Left ventricle myocardium inferior (tissue), 1 donor: ENCODE measurements at regions not wholly inside any gene's neighbourhood (a gene's known extent, or its start where the extent isn't known, plus 50 kb on each side); places are given as distances from the start of the nearest gene placed in this dataset.

Experiments used
- DNase-seq: peaks from one replicate; pipeline ENCODE4 v3.0.0-alpha.2; 2020
- H3K27ac ChIP-seq: fragments of 200-600 bp; replicated peaks from 2 replicates; pipeline ENCODE4 v1.8.0; 2021
- H3K27me3 ChIP-seq: fragments of 200-600 bp; 2 replicates; pipeline ENCODE4 v1.8.0; 2021; ENCODE audit warnings: low read depth
- H3K36me3 ChIP-seq: fragments of 200-600 bp; 2 replicates; pipeline ENCODE4 v1.8.0; 2021
- H3K4me1 ChIP-seq: fragments of 200-600 bp; 2 replicates; pipeline ENCODE4 v1.8.0; 2021
- H3K4me3 ChIP-seq: fragments of 200-600 bp; 2 replicates; pipeline ENCODE4 v1.8.0; 2021; ENCODE audit warnings: mild to moderate bottlenecking, moderate library complexity
- H3K9me3 ChIP-seq: fragments of 200-600 bp; replicated peaks from 2 replicates; pipeline ENCODE4 v1.8.0; 2021
- intact Hi-C: fragments of 100-400 bp; cut with micrococcal nuclease; formaldehyde crosslinking; loops from one replicate; pipeline ENCODE4 v1.11.0; 2022
- TF ChIP-seq, protein P1 (sequence below): fragments of 200-600 bp; IDR thresholded peaks from 2 replicates; pipeline ENCODE4 v1.8.0; 2021; ENCODE audit warnings: antibody characterized with exemption, mild to moderate bottlenecking, borderline replicate concordance
- donor health status: DM: no; HTN: yes; CAD: no; lungs with severe emphysema.

DNA sequence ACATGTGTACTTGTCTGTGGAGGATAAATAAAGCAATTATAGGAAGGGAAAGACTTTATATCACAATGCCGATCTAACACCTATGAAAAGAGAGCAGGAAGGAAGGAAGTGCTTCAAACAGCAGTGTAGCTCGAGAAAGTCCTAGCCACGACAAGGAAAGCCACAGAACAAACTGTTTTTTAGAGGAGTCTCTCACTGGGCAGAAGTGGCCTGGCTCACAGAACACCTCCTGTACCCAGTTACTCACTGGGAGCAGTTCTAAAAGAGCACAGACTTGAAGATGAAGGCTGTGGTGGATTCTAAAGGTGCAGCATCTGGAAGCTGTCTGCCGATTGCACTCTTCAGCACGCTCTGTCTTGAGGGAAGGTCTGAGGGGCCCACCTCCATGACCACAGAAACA is 248.8 kb upstream of the ATP11B start:
- no peaks in the 10 kb centered on the region for H3K9me3 ChIP-seq
- no peak overlapping the region for H3K4me3 ChIP-seq
- no peaks in the 10 kb centered on the region for H3K36me3 ChIP-seq
- no peaks in the 10 kb centered on the region for H3K27me3 ChIP-seq
- H3K27ac ChIP-seq, result no peak overlapping the region
- no peaks in the 10 kb centered on the region for H3K4me1 ChIP-seq
- DNase-seq, result no peak
- TF ChIP-seq, protein P1, sequence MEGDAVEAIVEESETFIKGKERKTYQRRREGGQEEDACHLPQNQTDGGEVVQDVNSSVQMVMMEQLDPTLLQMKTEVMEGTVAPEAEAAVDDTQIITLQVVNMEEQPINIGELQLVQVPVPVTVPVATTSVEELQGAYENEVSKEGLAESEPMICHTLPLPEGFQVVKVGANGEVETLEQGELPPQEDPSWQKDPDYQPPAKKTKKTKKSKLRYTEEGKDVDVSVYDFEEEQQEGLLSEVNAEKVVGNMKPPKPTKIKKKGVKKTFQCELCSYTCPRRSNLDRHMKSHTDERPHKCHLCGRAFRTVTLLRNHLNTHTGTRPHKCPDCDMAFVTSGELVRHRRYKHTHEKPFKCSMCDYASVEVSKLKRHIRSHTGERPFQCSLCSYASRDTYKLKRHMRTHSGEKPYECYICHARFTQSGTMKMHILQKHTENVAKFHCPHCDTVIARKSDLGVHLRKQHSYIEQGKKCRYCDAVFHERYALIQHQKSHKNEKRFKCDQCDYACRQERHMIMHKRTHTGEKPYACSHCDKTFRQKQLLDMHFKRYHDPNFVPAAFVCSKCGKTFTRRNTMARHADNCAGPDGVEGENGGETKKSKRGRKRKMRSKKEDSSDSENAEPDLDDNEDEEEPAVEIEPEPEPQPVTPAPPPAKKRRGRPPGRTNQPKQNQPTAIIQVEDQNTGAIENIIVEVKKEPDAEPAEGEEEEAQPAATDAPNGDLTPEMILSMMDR, result no peak
- intact Hi-C loops, result no loop called here

DNA sequence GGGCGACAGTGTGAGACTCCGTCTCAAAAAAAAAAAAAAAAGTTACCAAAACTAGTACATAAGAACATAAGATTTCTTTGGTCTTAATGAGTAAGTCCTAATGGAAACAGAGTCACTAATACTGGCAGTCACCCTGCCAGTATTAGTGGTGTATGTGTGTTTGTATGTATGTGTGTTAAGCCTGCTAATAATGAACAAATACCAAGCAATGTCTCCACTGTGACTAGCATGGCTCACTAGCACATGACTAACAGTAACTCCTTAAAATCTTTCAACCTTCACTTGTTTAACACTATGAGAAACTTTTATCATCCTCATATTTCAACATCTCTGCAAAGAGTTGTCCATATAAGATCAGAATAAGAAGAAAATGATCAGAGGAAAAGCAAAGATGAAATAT is 231.0 kb upstream of the ATP11B start:
- Histone ChIP-seq H3K4me1 (no peaks in the 10 kb centered on the region), H3K36me3 (no peaks in the 10 kb centered on the region), H3K9me3 (peaks cover 30% of the 10 kb centered on the region), H3K4me3 (no peak overlapping the region), H3K27me3 (no peaks in the 10 kb centered on the region), H3K27ac (no peak overlapping the region)
- TF ChIP-seq, protein P1, result no peak
- intact Hi-C loops, result no loop called here
- no peak for DNase-seq

DNA sequence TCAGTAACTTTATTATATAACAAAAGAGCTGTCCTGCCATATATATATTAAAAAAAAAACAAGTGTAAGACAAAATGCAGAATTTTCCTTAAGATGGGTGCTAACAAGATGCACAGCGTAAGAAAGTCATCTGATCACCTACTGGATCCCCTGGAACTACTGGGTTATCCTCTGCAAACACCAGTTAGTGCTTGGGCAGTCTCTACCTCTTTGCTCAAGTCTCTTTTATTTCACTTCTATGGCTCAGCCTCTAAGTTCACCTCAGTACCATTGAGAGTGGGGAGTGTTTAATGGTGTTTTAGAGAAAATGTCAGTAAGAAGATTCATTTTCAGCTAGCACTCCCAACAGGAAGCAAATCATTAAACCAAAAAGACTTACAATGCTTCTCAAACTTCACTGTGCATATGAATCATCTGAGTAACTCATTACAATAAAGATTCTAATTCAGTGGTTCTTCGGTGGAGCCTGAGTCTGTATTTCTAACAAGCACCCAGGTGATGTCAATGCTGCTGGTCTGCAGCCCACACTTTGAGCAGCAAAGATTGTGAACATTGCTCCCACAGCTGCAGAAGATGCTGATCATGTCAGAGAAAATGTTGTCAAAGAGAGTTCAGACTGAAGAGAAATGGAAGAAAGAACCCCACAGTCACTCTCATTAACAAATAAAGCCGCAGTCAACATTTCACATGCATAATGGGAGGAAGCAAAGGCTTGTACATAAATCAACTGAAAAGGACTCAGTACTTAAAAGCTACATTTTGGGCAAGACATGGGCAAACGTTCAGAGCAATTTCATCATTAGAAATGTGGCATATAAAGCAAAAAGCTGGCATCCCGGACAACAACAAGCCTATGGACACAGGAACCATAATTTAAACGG is 227.1 kb upstream of the ATP11B start:
- no peaks in the 10 kb centered on the region for H3K4me1 ChIP-seq
- no peaks in the 10 kb centered on the region for H3K36me3 ChIP-seq
- intact Hi-C loops, result no loop called here
- peaks cover 2% of the 10 kb centered on the region for H3K9me3 ChIP-seq
- TF ChIP-seq, protein P1, result no peak
- no peaks in the 10 kb centered on the region for H3K27me3 ChIP-seq
- H3K27ac ChIP-seq, result no peak overlapping the region
- H3K4me3 ChIP-seq, result no peak overlapping the region
- no peak for DNase-seq

DNA sequence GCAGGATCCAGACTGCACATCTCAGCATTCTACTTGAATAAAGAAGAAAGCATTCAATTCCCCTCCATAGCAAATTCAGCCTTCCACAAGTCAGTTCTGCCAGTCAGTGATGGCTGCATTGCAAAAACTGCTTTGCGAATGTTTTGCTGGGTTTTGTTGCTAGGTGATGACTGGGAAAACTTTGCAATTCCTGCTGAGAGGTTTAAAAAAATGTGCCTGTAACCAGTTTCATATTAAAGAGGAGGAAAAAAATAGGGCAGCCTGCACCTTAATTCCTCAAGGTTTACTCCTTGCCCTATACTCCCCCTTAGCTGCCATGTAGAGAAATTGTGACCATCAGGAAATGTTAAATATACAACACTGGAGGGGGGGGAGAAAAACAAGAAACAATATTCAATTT is 225.6 kb upstream of the ATP11B start:
- Histone ChIP-seq H3K27me3 (no peaks in the 10 kb centered on the region), H3K36me3 (no peaks in the 10 kb centered on the region), H3K27ac (no peak overlapping the region), H3K4me3 (no peak overlapping the region), H3K4me1 (no peaks in the 10 kb centered on the region), H3K9me3 (no peaks in the 10 kb centered on the region)
- intact Hi-C loops, result no loop called here
- TF ChIP-seq, protein P1, result no peak
- no peak for DNase-seq

DNA sequence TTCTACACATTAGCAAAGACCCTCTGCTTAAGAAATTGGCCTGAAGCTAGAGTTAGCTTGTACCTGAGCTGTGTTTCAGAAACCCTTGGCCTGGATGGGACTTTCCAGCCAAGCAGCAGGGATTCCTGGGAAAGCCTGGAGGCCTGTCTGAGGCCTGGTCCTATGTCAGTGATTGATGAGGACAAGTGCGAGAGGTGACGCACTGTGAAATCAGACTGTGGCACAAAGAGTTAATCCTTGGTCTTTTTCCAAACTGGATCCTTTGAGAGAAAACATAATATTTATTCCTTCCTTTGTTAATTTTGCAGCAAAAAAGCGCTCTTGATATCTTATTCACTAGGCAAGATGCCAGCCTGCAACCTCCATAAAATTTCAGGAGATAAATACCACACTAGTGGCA is 225.0 kb upstream of the ATP11B start:
- no peaks in the 10 kb centered on the region for H3K9me3 ChIP-seq
- intact Hi-C loops, result no loop called here

More for the DNA sequence above, 225.0 kb upstream of the ATP11B start:
- H3K36me3 ChIP-seq, result no peaks in the 10 kb centered on the region
- H3K4me1 ChIP-seq, result no peaks in the 10 kb centered on the region
- no peak overlapping the region for H3K27ac ChIP-seq
- DNase-seq, result no peak
- no peak overlapping the region for H3K4me3 ChIP-seq
- TF ChIP-seq, protein P1, result no peak
- H3K27me3 ChIP-seq, result no peaks in the 10 kb centered on the region
